ENCODE measurements at regions not wholly inside any gene's neighbourhood (a gene's known extent, or its start where the extent isn't known, plus 50 kb on each side); places are given as distances from the start of the nearest gene placed in this dataset.

- no peak for DNase-seq (ENCODE audit: extremely low spot score, unreplicated experiment)
- no peak for TF ChIP-seq CTCF (IDR thresholded peaks at IDR 0.05)
- peaks cover 40% of the 10 kb centered on the region for H3K4me1 Mint-ChIP-seq (ENCODE audit: unreplicated experiment)
Measured at GRCh38 chr15:39302936-39303335, 277.9 kb upstream of the THBS1 start.

GRCh38 chr15:39304201-39304841 is 276.6 kb upstream of the THBS1 start:
- Mint-ChIP-seq H3K36me3 (ENCODE audit: unreplicated experiment) (peaks cover 6% of the 10 kb centered on the region), H3K4me1 (ENCODE audit: unreplicated experiment) (peaks cover 33% of the 10 kb centered on the region), H3K9me3 (ENCODE audit: unreplicated experiment) (peaks cover 10% of the 10 kb centered on the region), H3K27me3 (ENCODE audit: unreplicated experiment) (no peaks in the 10 kb centered on the region), H3K4me3 (ENCODE audit: unreplicated experiment) (no peak overlapping the region), H3K27ac (ENCODE audit: unreplicated experiment) (no peak overlapping the region)
- DNase-seq (ENCODE audit: extremely low spot score, unreplicated experiment) = no peak
- no peak for TF ChIP-seq CTCF (IDR thresholded peaks at IDR 0.05)

More at GRCh38 chr15:39302936-39303335, 277.9 kb upstream of the THBS1 start:
- Mint-ChIP-seq H3K36me3 (ENCODE audit: unreplicated experiment) (peaks cover 6% of the 10 kb centered on the region), H3K4me3 (ENCODE audit: unreplicated experiment) (no peak overlapping the region), H3K27me3 (ENCODE audit: unreplicated experiment) (no peaks in the 10 kb centered on the region), H3K27ac (ENCODE audit: unreplicated experiment) (no peak overlapping the region), H3K9me3 (ENCODE audit: unreplicated experiment) (peaks cover 10% of the 10 kb centered on the region)

GRCh38 chr15:39304931-39305728 is 275.7 kb upstream of the THBS1 start:
- peaks cover 6% of the 10 kb centered on the region for H3K36me3 Mint-ChIP-seq (ENCODE audit: unreplicated experiment)
- no peak for TF ChIP-seq CTCF (IDR thresholded peaks at IDR 0.05)
- no peak for DNase-seq (ENCODE audit: extremely low spot score, unreplicated experiment)
- H3K4me3 Mint-ChIP-seq (ENCODE audit: unreplicated experiment) = no peak overlapping the region
- H3K27ac Mint-ChIP-seq (ENCODE audit: unreplicated experiment) = no peak overlapping the region
- H3K9me3 Mint-ChIP-seq (ENCODE audit: unreplicated experiment) = peaks cover 10% of the 10 kb centered on the region
- H3K4me1 Mint-ChIP-seq (ENCODE audit: unreplicated experiment) = peaks cover 25% of the 10 kb centered on the region
- H3K27me3 Mint-ChIP-seq (ENCODE audit: unreplicated experiment) = no peaks in the 10 kb centered on the region

DNA sequence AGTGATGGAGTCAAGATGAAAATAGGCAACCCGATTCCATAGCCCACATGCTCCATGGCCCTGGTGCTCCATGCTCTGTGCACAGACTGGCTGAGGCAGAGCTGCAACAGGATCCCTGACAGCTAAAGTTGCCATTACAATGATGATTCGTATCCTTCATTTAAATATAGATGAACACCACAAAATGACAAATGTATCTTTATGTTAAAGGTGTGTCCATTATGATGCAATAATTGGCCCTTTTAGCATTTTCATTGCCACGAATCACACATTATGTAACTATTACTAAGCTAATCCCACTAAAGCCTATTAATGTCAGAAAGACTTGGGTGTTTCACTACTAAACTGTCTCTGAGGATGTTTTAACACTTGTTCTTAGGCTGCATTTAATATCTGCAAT is 270.2 kb upstream of the THBS1 start:
- H3K4me1 Mint-ChIP-seq (ENCODE audit: unreplicated experiment) = peaks cover 4% of the 10 kb centered on the region
- H3K9me3 Mint-ChIP-seq (ENCODE audit: unreplicated experiment) = peaks cover 10% of the 10 kb centered on the region
- H3K4me3 Mint-ChIP-seq (ENCODE audit: unreplicated experiment) = no peak overlapping the region
- peaks cover 6% of the 10 kb centered on the region for H3K36me3 Mint-ChIP-seq (ENCODE audit: unreplicated experiment)
- TF ChIP-seq CTCF (IDR thresholded peaks at IDR 0.05) = no peak
- H3K27me3 Mint-ChIP-seq (ENCODE audit: unreplicated experiment) = no peaks in the 10 kb centered on the region
- H3K27ac Mint-ChIP-seq (ENCODE audit: unreplicated experiment) = no peak overlapping the region
- DNase-seq (ENCODE audit: extremely low spot score, unreplicated experiment) = no peak

DNA sequence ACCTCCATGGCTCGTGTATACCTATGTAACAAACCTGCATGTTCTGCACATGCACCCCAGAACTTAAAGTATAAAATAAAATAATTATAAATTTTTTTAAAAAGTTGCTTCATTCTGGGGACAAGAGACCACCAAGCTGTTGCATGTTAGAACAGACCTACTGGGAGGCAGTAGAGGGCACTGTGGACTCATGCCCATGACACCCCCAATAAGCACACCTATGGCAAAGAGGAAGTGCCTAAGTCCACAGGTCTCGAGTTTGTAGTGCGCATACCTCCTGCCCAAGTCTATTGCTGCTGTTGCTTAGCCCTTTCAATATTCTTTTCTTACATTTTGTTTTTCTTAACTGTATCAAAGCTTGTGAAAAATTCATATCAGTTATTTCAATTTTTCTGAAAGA is 267.9 kb upstream of the THBS1 start:
- Mint-ChIP-seq H3K36me3 (ENCODE audit: unreplicated experiment) (no peaks in the 10 kb centered on the region), H3K4me1 (ENCODE audit: unreplicated experiment) (peaks cover 17% of the 10 kb centered on the region), H3K27me3 (ENCODE audit: unreplicated experiment) (no peaks in the 10 kb centered on the region), H3K9me3 (ENCODE audit: unreplicated experiment) (no peaks in the 10 kb centered on the region), H3K27ac (ENCODE audit: unreplicated experiment) (no peak overlapping the region), H3K4me3 (ENCODE audit: unreplicated experiment) (no peak overlapping the region)
- peak; percentile 14 for TF ChIP-seq CTCF (IDR thresholded peaks at IDR 0.05)
- no peak for DNase-seq (ENCODE audit: extremely low spot score, unreplicated experiment)

Measured in osteocyte (in vitro differentiated cells).